ENCODE measurements at regions not wholly inside any gene's neighbourhood (a gene's known extent, or its start where the extent isn't known, plus 50 kb on each side); places are given as distances from the start of the nearest gene placed in this dataset.

GRCh38 chr7:69428089-69428488 lies 170.2 kb upstream of the AUTS2 start:
- TF ChIP-seq POLR2AphosphoS5 (IDR thresholded peaks at IDR 0.05; ENCODE audit: low read depth): no peak
- TF ChIP-seq CREB1 (CRISPR knock-in tag; IDR thresholded peaks at IDR 0.05; ENCODE audit: low read depth): no peak
- no peak for TF ChIP-seq ZNF331 (CRISPR knock-in tag; IDR thresholded peaks at IDR 0.05; ENCODE audit: low read depth)
- TF ChIP-seq NANOG (IDR thresholded peaks at IDR 0.05; ENCODE audit: borderline replicate concordance): no peak
- TF ChIP-seq CTCF (conservative IDR thresholded peaks at IDR 0.05; ENCODE audit: low read depth in 2 of 2): no peak
- TF ChIP-seq REST (IDR thresholded peaks at IDR 0.05; ENCODE audit: unreplicated experiment): no peak
- no peak for TF ChIP-seq ETS1 (IDR thresholded peaks at IDR 0.05)
- no peak for TF ChIP-seq JUNB (IDR thresholded peaks at IDR 0.05; ENCODE audit: unreplicated experiment)
- no peak for TF ChIP-seq EZH2 (IDR thresholded peaks at IDR 0.05; ENCODE audit: low read depth, unreplicated experiment)
- TF ChIP-seq ZNF114 (CRISPR knock-in tag; IDR thresholded peaks at IDR 0.05): no peak
- TF ChIP-seq EZH2phosphoT487 (IDR thresholded peaks at IDR 0.05; ENCODE audit: unreplicated experiment): no peak
- no peak for TF ChIP-seq ZNF462 (CRISPR knock-in tag; IDR thresholded peaks at IDR 0.05)
- TF ChIP-seq STAT1 (IDR thresholded peaks at IDR 0.05; ENCODE audit: unreplicated experiment): no peak
- no peaks in the 10 kb centered on the region for H3K9me2 ChIP-seq (ENCODE audit: insufficient read depth)
- DNase-seq (ENCODE audit: low spot score) (no peak), ATAC-seq (no peak)
- peaks cover 14% of the 10 kb centered on the region for H3K4me1 ChIP-seq (ENCODE audit: insufficient read depth)
- no peaks in the 10 kb centered on the region for H3K36me3 ChIP-seq (ENCODE audit: insufficient read depth)
- peaks cover 13% of the 10 kb centered on the region for H3K4me1 Mint-ChIP-seq
- H3K36me3 Mint-ChIP-seq (ENCODE audit: low read depth): no peaks in the 10 kb centered on the region
- no peak overlapping the region for H3K27ac ChIP-seq (ENCODE audit: low read depth)
- H3K4me3 Mint-ChIP-seq: no peak overlapping the region
- H3K9me3 Mint-ChIP-seq: no peaks in the 10 kb centered on the region; the same call in 2 of the 3 replicates
- no peak overlapping the region for H2AFZ ChIP-seq
- no peaks in the 10 kb centered on the region for H3F3A ChIP-seq (replicated peaks; ENCODE audit: low read depth)
- no peak overlapping the region for H3K27ac Mint-ChIP-seq
- H3K4me2 ChIP-seq: no peak overlapping the region
- peaks cover 22% of the 10 kb centered on the region; the same call in 1 of the 2 replicates for H3K27me3 ChIP-seq (ENCODE audit: insufficient read depth)
- H4K20me1 ChIP-seq (replicated peaks; ENCODE audit: insufficient read depth): no peaks in the 10 kb centered on the region
- no peaks in the 10 kb centered on the region for H3K79me2 ChIP-seq (replicated peaks; ENCODE audit: insufficient read depth)
- H3K4me3 ChIP-seq: no peak overlapping the region
- no peaks in the 10 kb centered on the region for H3K27me3 Mint-ChIP-seq (ENCODE audit: insufficient read depth, low read depth, poor library complexity)
